Loucy (cell line): ENCODE measurements at regions not wholly inside any gene's neighbourhood (a gene's known extent, or its start where the extent isn't known, plus 50 kb on each side); places are given as distances from the start of the nearest gene placed in this dataset.

ENCODE experiments used
- CTCF ChIP-seq: fragments of 200-600 bp; sonication (generic); conservative IDR thresholded peaks from 2 replicates; pipeline ENCODE4 v1.5.1; 2014; ENCODE audit warnings: mild to moderate bottlenecking, antibody characterized with exemption, low read length
- EZH2phosphoT487 ChIP-seq: fragments of 200-600 bp; IDR thresholded peaks from 2 replicates; pipeline ENCODE4 v1.6.1; 2018; ENCODE audit warnings: antibody characterized with exemption, mild to moderate bottlenecking, moderate library complexity, borderline replicate concordance

GRCh38 chr5:159536646-159537045 lies 206.4 kb upstream of the IL12B start:
- no peak for TF ChIP-seq CTCF
- TF ChIP-seq EZH2phosphoT487, result no peak
